HG02678 (cell line): ENCODE measurements at regions not wholly inside any gene's neighbourhood (a gene's known extent, or its start where the extent isn't known, plus 50 kb on each side); places are given as distances from the start of the nearest gene placed in this dataset.
"Not testable (repeated sequence)": the region's sequence is repeated elsewhere in the genome, so short reads cannot be mapped to it uniquely, and the experiment has no call there.

Source experiments
- ATAC-seq: cut with Tn5 transposase; IDR thresholded peaks from one replicate; pipeline ENCODE4 v1.9.1; 2021; ENCODE audit warnings: mild to moderate bottlenecking, moderate library complexity; ENCODE audit not compliant: unreplicated experiment

- ATAC-seq, result no peak
These were observed 550.8 kb upstream of the CHAC2 start for GRCh38 chr2:53216805-53217204.

GRCh38 chr2:53212576-53212975 is 555.0 kb upstream of the CHAC2 start:
- no peak for ATAC-seq

- ATAC-seq, result no peak
These were observed 556.3 kb upstream of the CHAC2 start for GRCh38 chr2:53211201-53211774.

- ATAC-seq, result no peak
These were observed 557.1 kb upstream of the CHAC2 start for GRCh38 chr2:53210538-53210937.

- no peak for ATAC-seq
These were observed 557.7 kb upstream of the CHAC2 start for GRCh38 chr2:53209679-53210458.

GRCh38 chr2:53208815-53209214 is 558.8 kb upstream of the CHAC2 start:
- ATAC-seq, result no peak

GRCh38 chr2:53206226-53206625 is 561.4 kb upstream of the CHAC2 start:
- not testable (repeated sequence) for ATAC-seq

- no peak for ATAC-seq
These were observed 565.5 kb upstream of the CHAC2 start for GRCh38 chr2:53202063-53202462.

- ATAC-seq, result no peak
These were observed 567.5 kb upstream of the CHAC2 start for GRCh38 chr2:53200072-53200471.

GRCh38 chr2:53188851-53189510 is 578.6 kb upstream of the CHAC2 start:
- no peak for ATAC-seq

- no peak for ATAC-seq
These were observed 584.0 kb upstream of the CHAC2 start for GRCh38 chr2:53183581-53183980.

GRCh38 chr2:53182601-53183000 is 585.0 kb upstream of the CHAC2 start:
- no peak for ATAC-seq

- no peak for ATAC-seq
These were observed 585.8 kb upstream of the CHAC2 start for GRCh38 chr2:53181759-53182158.

- ATAC-seq, result no peak
These were observed 590.3 kb upstream of the CHAC2 start for GRCh38 chr2:53177327-53177726.

GRCh38 chr2:53174539-53174938 is 593.1 kb upstream of the CHAC2 start:
- no peak for ATAC-seq

- no peak for ATAC-seq
These were observed 593.7 kb upstream of the CHAC2 start for GRCh38 chr2:53173698-53174455.

- no peak for ATAC-seq
These were observed 594.5 kb upstream of the CHAC2 start for GRCh38 chr2:53173091-53173490.

- no peak for ATAC-seq
These were observed 597.1 kb upstream of the CHAC2 start for GRCh38 chr2:53170466-53170865.

- ATAC-seq, result no peak
These were observed 600.4 kb upstream of the CHAC2 start for GRCh38 chr2:53167227-53167626.

GRCh38 chr2:53150146-53150545 is 617.5 kb upstream of the CHAC2 start:
- no peak for ATAC-seq

GRCh38 chr2:53148221-53148620 is 619.4 kb upstream of the CHAC2 start:
- no peak for ATAC-seq
